Activated T-helper 1 cell treated with anti-CD3 and anti-CD28 coated beads, Interleukin-12 subunit alpha, Interleukin-12 subunit beta, Interleukin-2, Interleukin-4 antibody, amounts not matched to agents 30 ng/mL and 10 ng/mL and 1 ng/mL, durations not matched to agents 14 hours and 24 hours and 36 hours (primary cell): ENCODE measurements at regions not wholly inside any gene's neighbourhood (a gene's known extent, or its start where the extent isn't known, plus 50 kb on each side); places are given as distances from the start of the nearest gene placed in this dataset.
"Not testable (repeated sequence)": the region's sequence is repeated elsewhere in the genome, so short reads cannot be mapped to it uniquely, and the experiment has no call there.

Experiments used
- DNase-seq: peaks from one replicate; pipeline ENCODE4 v3.0.0; 2021; ENCODE audit warnings: low spot score
- H3K27ac Mint-ChIP-seq: one replicate; pipeline ENCODE4 v1.8.0; 2021; ENCODE audit warnings: mild to moderate bottlenecking, mixed read lengths
- H3K27me3 Mint-ChIP-seq: one replicate; pipeline ENCODE4 v1.8.0; 2022; ENCODE audit warnings: mild to moderate bottlenecking, moderate library complexity, mixed read lengths; ENCODE audit not compliant: insufficient read depth
- H3K36me3 Mint-ChIP-seq: one replicate; pipeline ENCODE4 v1.8.0; 2021; ENCODE audit warnings: low read depth, mixed read lengths
- H3K4me1 Mint-ChIP-seq: one replicate; pipeline ENCODE4 v1.8.0; 2021; ENCODE audit warnings: low read depth, mixed read lengths
- H3K4me3 Mint-ChIP-seq: one replicate; pipeline ENCODE4 v1.8.0; 2021; ENCODE audit warnings: mild to moderate bottlenecking, moderate library complexity, mixed read lengths
- H3K9me3 Mint-ChIP-seq: one replicate; pipeline ENCODE4 v1.8.0; 2021; ENCODE audit warnings: mixed read lengths
- intact Hi-C: fragments of 100-400 bp; cut with micrococcal nuclease; formaldehyde crosslinking; loops from one replicate; pipeline ENCODE4 v1.15.1; 2024

- intact Hi-C loops: no loop called here
- Mint-ChIP-seq H3K4me1 (no peaks in the 10 kb centered on the region), H3K27me3 (no peaks in the 10 kb centered on the region), H3K9me3 (no peaks in the 10 kb centered on the region), H3K4me3 (no peak overlapping the region), H3K36me3 (no peaks in the 10 kb centered on the region), H3K27ac (no peak overlapping the region)
- DNase-seq: no peak
Measured at GRCh38 chr4:107366016-107366735, 330.1 kb upstream of the DKK2 start.

GRCh38 chr4:107363125-107363524 is 327.0 kb upstream of the DKK2 start:
- H3K9me3 Mint-ChIP-seq: no peaks in the 10 kb centered on the region
- H3K27ac Mint-ChIP-seq: no peak overlapping the region
- DNase-seq: no peak
- no peaks in the 10 kb centered on the region for H3K4me1 Mint-ChIP-seq
- intact Hi-C loops: no loop called here
- no peaks in the 10 kb centered on the region for H3K27me3 Mint-ChIP-seq
- H3K36me3 Mint-ChIP-seq: no peaks in the 10 kb centered on the region
- no peak overlapping the region for H3K4me3 Mint-ChIP-seq

- no peaks in the 10 kb centered on the region for H3K4me1 Mint-ChIP-seq
- no peak overlapping the region for H3K4me3 Mint-ChIP-seq
- no peaks in the 10 kb centered on the region for H3K36me3 Mint-ChIP-seq
- intact Hi-C loops: no loop called here
- no peaks in the 10 kb centered on the region for H3K27me3 Mint-ChIP-seq
- H3K27ac Mint-ChIP-seq: no peak overlapping the region
- no peak for DNase-seq
- H3K9me3 Mint-ChIP-seq: no peaks in the 10 kb centered on the region
Measured at GRCh38 chr4:107359208-107359607, 323.1 kb upstream of the DKK2 start.

- H3K4me1 Mint-ChIP-seq, DNase-seq, H3K4me3 Mint-ChIP-seq, H3K27me3 Mint-ChIP-seq, H3K9me3 Mint-ChIP-seq, H3K27ac Mint-ChIP-seq, H3K36me3 Mint-ChIP-seq, intact Hi-C loops: not testable (repeated sequence)
Measured at GRCh38 chr4:107354304-107354703, 318.2 kb upstream of the DKK2 start.

GRCh38 chr4:107351196-107351595 is 315.1 kb upstream of the DKK2 start:
- Mint-ChIP-seq H3K4me3 (no peak overlapping the region), H3K27ac (no peak overlapping the region), H3K4me1 (no peaks in the 10 kb centered on the region), H3K27me3 (no peaks in the 10 kb centered on the region), H3K9me3 (no peaks in the 10 kb centered on the region), H3K36me3 (no peaks in the 10 kb centered on the region)
- DNase-seq: no peak
- intact Hi-C loops: no loop called here

- no peak overlapping the region for H3K27ac Mint-ChIP-seq
- no peaks in the 10 kb centered on the region for H3K4me1 Mint-ChIP-seq
- no peaks in the 10 kb centered on the region for H3K9me3 Mint-ChIP-seq
- H3K36me3 Mint-ChIP-seq: no peaks in the 10 kb centered on the region
- H3K4me3 Mint-ChIP-seq: no peak overlapping the region
- H3K27me3 Mint-ChIP-seq: no peaks in the 10 kb centered on the region
- intact Hi-C loops: no loop called here
- DNase-seq: no peak
Measured at GRCh38 chr4:107349732-107350131, 313.6 kb upstream of the DKK2 start.

- DNase-seq: no peak
- H3K36me3 Mint-ChIP-seq: no peaks in the 10 kb centered on the region
- no peak overlapping the region for H3K4me3 Mint-ChIP-seq
- no peaks in the 10 kb centered on the region for H3K9me3 Mint-ChIP-seq
- no peaks in the 10 kb centered on the region for H3K27me3 Mint-ChIP-seq
- intact Hi-C loops: no loop called here
- no peak overlapping the region for H3K27ac Mint-ChIP-seq
- no peaks in the 10 kb centered on the region for H3K4me1 Mint-ChIP-seq
Measured at GRCh38 chr4:107349266-107349665, 313.2 kb upstream of the DKK2 start.

- Mint-ChIP-seq H3K9me3 (no peaks in the 10 kb centered on the region), H3K27ac (no peak overlapping the region), H3K27me3 (no peaks in the 10 kb centered on the region), H3K4me1 (no peaks in the 10 kb centered on the region), H3K4me3 (no peak overlapping the region), H3K36me3 (no peaks in the 10 kb centered on the region)
- no peak for DNase-seq
- intact Hi-C loops: no loop called here
Measured at GRCh38 chr4:107348188-107349050, 312.3 kb upstream of the DKK2 start.

- no peak for DNase-seq
- Mint-ChIP-seq H3K4me3 (no peak overlapping the region), H3K36me3 (no peaks in the 10 kb centered on the region), H3K9me3 (no peaks in the 10 kb centered on the region), H3K4me1 (no peaks in the 10 kb centered on the region), H3K27me3 (peaks cover 4% of the 10 kb centered on the region), H3K27ac (no peak overlapping the region)
- intact Hi-C loops: loop anchor here (5.0 kb wide), 1 partner anchor 404 kb away; no protein-coding TSS in a partner anchor
Measured at GRCh38 chr4:107333518-107333917, 297.4 kb upstream of the DKK2 start.

GRCh38 chr4:107332656-107333055 is 296.5 kb upstream of the DKK2 start:
- H3K36me3 Mint-ChIP-seq, H3K4me1 Mint-ChIP-seq, H3K27ac Mint-ChIP-seq, H3K9me3 Mint-ChIP-seq, DNase-seq, H3K4me3 Mint-ChIP-seq, H3K27me3 Mint-ChIP-seq: not testable (repeated sequence)
- intact Hi-C loops: loop anchor here (5.0 kb wide), 1 partner anchor 405 kb away; no protein-coding TSS in a partner anchor

GRCh38 chr4:107330916-107331315 is 294.8 kb upstream of the DKK2 start:
- Mint-ChIP-seq H3K9me3 (no peaks in the 10 kb centered on the region), H3K4me1 (no peaks in the 10 kb centered on the region), H3K36me3 (no peaks in the 10 kb centered on the region), H3K27me3 (peaks cover 4% of the 10 kb centered on the region), H3K4me3 (no peak overlapping the region), H3K27ac (no peak overlapping the region)
- intact Hi-C loops: loop anchor here (5.0 kb wide), 1 partner anchor 406 kb away; no protein-coding TSS in a partner anchor
- DNase-seq: no peak

GRCh38 chr4:107319386-107319785 is 283.3 kb upstream of the DKK2 start:
- Mint-ChIP-seq H3K4me1 (no peaks in the 10 kb centered on the region), H3K4me3 (no peak overlapping the region), H3K27me3 (no peaks in the 10 kb centered on the region), H3K9me3 (no peaks in the 10 kb centered on the region), H3K36me3 (no peaks in the 10 kb centered on the region), H3K27ac (no peak overlapping the region)
- intact Hi-C loops: no loop called here
- DNase-seq: no peak

- DNase-seq: no peak
- Mint-ChIP-seq H3K27me3 (no peaks in the 10 kb centered on the region), H3K27ac (no peak overlapping the region), H3K36me3 (no peaks in the 10 kb centered on the region), H3K9me3 (no peaks in the 10 kb centered on the region), H3K4me3 (no peak overlapping the region), H3K4me1 (no peaks in the 10 kb centered on the region)
- intact Hi-C loops: no loop called here
Measured at GRCh38 chr4:107318078-107318477, 282.0 kb upstream of the DKK2 start.
